ENCODE measurements at regions not wholly inside any gene's neighbourhood (a gene's known extent, or its start where the extent isn't known, plus 50 kb on each side); places are given as distances from the start of the nearest gene placed in this dataset.

GRCh38 chr12:71268598-71269280 lies 110.9 kb upstream of the TSPAN8 start:
- TF ChIP-seq, protein P1, sequence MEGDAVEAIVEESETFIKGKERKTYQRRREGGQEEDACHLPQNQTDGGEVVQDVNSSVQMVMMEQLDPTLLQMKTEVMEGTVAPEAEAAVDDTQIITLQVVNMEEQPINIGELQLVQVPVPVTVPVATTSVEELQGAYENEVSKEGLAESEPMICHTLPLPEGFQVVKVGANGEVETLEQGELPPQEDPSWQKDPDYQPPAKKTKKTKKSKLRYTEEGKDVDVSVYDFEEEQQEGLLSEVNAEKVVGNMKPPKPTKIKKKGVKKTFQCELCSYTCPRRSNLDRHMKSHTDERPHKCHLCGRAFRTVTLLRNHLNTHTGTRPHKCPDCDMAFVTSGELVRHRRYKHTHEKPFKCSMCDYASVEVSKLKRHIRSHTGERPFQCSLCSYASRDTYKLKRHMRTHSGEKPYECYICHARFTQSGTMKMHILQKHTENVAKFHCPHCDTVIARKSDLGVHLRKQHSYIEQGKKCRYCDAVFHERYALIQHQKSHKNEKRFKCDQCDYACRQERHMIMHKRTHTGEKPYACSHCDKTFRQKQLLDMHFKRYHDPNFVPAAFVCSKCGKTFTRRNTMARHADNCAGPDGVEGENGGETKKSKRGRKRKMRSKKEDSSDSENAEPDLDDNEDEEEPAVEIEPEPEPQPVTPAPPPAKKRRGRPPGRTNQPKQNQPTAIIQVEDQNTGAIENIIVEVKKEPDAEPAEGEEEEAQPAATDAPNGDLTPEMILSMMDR (IDR thresholded peaks at IDR 0.05), result no peak
- no peak for TF ChIP-seq POLR2A (IDR thresholded peaks at IDR 0.05)
- TF ChIP-seq EP300 (IDR thresholded peaks at IDR 0.05), result no peak
- no peak for TF ChIP-seq POLR2AphosphoS5 (IDR thresholded peaks at IDR 0.05)

All from gastroesophageal sphincter (tissue), 3 donors.